ENCODE measurements at regions not wholly inside any gene's neighbourhood (a gene's known extent, or its start where the extent isn't known, plus 50 kb on each side); places are given as distances from the start of the nearest gene placed in this dataset.
"Not testable (repeated sequence)": the region's sequence is repeated elsewhere in the genome, so short reads cannot be mapped to it uniquely, and the experiment has no call there.

GRCh38 chr10:47619300-47620012 is 96.0 kb upstream of the AGAP9 start:
- H3K36me3 Mint-ChIP-seq (ENCODE audit: unreplicated experiment); H3K4me1 Mint-ChIP-seq (ENCODE audit: low read depth, unreplicated experiment); DNase-seq; H3K4me3 Mint-ChIP-seq (ENCODE audit: unreplicated experiment); H3K27me3 Mint-ChIP-seq (ENCODE audit: unreplicated experiment); H3K27ac Mint-ChIP-seq (ENCODE audit: unreplicated experiment); H3K9me3 Mint-ChIP-seq (ENCODE audit: unreplicated experiment): not testable (repeated sequence)

DNA sequence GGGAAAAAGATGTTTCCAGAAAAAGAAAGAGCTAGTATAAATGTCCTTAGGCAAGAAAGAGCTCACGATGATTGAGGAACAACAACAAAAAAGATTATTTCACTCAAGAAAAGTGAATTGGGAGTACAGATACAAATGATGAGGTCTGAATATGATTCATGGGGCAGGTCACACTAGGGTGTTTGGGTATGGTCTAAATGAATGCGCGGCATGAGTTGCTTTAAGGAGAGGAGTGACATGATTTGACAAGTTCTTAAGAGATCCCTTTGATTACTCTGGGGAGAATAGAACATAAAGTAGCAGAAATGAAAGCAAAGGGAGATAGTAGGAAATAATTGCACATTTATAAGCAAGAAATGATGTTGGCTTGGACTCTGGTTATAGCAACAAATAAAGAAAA is 85.9 kb upstream of the AGAP9 start:
- not testable (repeated sequence) for DNase-seq; H3K27me3 Mint-ChIP-seq (ENCODE audit: unreplicated experiment); H3K9me3 Mint-ChIP-seq (ENCODE audit: unreplicated experiment); H3K4me1 Mint-ChIP-seq (ENCODE audit: low read depth, unreplicated experiment); H3K36me3 Mint-ChIP-seq (ENCODE audit: unreplicated experiment); H3K27ac Mint-ChIP-seq (ENCODE audit: unreplicated experiment); H3K4me3 Mint-ChIP-seq (ENCODE audit: unreplicated experiment)

DNA sequence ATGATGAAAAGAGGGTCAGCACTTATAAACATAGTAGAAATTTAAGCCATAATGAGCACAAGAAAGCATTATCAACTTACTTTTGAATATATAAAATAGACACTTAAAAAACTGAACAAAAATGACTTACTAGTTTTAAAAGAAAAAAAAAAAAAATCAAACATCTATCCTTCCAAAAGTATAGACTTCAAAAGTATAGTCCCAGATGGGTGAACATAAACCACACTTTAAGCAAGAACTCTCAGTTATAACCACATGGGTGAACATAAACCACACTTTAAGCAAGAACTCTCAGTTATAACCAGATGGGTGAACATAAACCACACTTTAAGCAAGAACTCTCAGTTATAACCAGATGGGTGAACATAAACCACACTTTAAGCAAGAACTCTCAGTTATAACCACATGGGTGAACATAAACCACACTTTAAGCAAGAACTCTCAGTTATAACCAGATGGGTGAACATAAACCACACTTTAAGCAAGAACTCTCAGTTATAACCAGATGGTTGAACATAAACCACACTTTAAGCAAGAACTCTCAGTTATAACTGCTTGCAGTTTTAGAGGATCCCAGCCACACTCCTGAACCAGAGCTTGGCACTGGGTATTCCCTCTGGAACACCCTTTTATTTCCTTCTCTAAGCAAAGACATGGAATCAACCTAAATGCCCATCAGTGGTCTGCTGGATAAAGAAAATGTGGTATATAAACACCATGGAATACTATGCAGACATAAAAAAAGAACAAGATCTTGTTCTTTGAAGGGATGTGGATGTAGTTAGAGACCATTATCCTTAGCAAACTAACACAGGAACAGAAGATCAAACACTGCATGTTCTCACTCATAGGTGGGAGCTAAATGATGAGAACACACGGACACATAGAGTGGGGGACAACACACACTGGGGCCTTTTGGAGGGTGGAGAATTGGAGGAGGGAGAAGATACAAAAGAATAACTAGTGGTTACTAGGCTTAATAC is 82.6 kb upstream of the AGAP9 start:
- H3K4me3 Mint-ChIP-seq (ENCODE audit: unreplicated experiment); H3K36me3 Mint-ChIP-seq (ENCODE audit: unreplicated experiment): not testable (repeated sequence)

GRCh38 chr10:47600604-47601003 is 77.2 kb upstream of the AGAP9 start:
- not testable (repeated sequence) for H3K36me3 Mint-ChIP-seq (ENCODE audit: unreplicated experiment); H3K4me1 Mint-ChIP-seq (ENCODE audit: low read depth, unreplicated experiment); DNase-seq; H3K4me3 Mint-ChIP-seq (ENCODE audit: unreplicated experiment); H3K27me3 Mint-ChIP-seq (ENCODE audit: unreplicated experiment); H3K27ac Mint-ChIP-seq (ENCODE audit: unreplicated experiment); H3K9me3 Mint-ChIP-seq (ENCODE audit: unreplicated experiment)

More for the DNA sequence above, 82.6 kb upstream of the AGAP9 start:
- not testable (repeated sequence) for H3K27ac Mint-ChIP-seq (ENCODE audit: unreplicated experiment); H3K9me3 Mint-ChIP-seq (ENCODE audit: unreplicated experiment); DNase-seq; H3K4me1 Mint-ChIP-seq (ENCODE audit: low read depth, unreplicated experiment); H3K27me3 Mint-ChIP-seq (ENCODE audit: unreplicated experiment)

DNA sequence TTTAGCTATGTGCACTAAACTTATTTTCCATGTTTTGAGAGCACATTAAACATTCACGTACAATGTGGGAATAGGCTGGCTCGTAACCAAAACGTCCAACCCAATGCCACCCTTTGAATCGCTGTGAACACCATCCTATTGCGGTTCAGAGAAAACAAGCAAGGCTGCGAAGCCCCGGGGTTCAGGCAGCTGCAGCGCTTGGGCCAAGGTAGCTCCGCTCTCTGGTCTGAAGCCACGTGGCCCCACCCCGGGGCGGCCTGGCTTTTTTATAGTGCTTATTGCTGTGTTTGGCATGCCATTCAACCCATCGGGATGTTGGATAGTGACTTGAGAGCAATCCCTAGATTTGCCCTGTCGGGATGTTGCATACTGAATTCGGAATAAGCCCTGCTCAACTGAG is 76.7 kb upstream of the AGAP9 start:
- DNase-seq; H3K36me3 Mint-ChIP-seq (ENCODE audit: unreplicated experiment); H3K4me1 Mint-ChIP-seq (ENCODE audit: low read depth, unreplicated experiment); H3K4me3 Mint-ChIP-seq (ENCODE audit: unreplicated experiment); H3K27me3 Mint-ChIP-seq (ENCODE audit: unreplicated experiment); H3K27ac Mint-ChIP-seq (ENCODE audit: unreplicated experiment); H3K9me3 Mint-ChIP-seq (ENCODE audit: unreplicated experiment): not testable (repeated sequence)

- not testable (repeated sequence) for DNase-seq; H3K27ac Mint-ChIP-seq (ENCODE audit: unreplicated experiment); H3K4me1 Mint-ChIP-seq (ENCODE audit: low read depth, unreplicated experiment); H3K9me3 Mint-ChIP-seq (ENCODE audit: unreplicated experiment); H3K36me3 Mint-ChIP-seq (ENCODE audit: unreplicated experiment); H3K27me3 Mint-ChIP-seq (ENCODE audit: unreplicated experiment); H3K4me3 Mint-ChIP-seq (ENCODE audit: unreplicated experiment)
These were observed 76.2 kb upstream of the AGAP9 start for GRCh38 chr10:47599657-47600056.

- not testable (repeated sequence) for H3K27ac Mint-ChIP-seq (ENCODE audit: unreplicated experiment); DNase-seq; H3K36me3 Mint-ChIP-seq (ENCODE audit: unreplicated experiment); H3K9me3 Mint-ChIP-seq (ENCODE audit: unreplicated experiment); H3K27me3 Mint-ChIP-seq (ENCODE audit: unreplicated experiment); H3K4me1 Mint-ChIP-seq (ENCODE audit: low read depth, unreplicated experiment); H3K4me3 Mint-ChIP-seq (ENCODE audit: unreplicated experiment)
These were observed 70.4 kb upstream of the AGAP9 start for GRCh38 chr10:47593805-47594204.

DNA sequence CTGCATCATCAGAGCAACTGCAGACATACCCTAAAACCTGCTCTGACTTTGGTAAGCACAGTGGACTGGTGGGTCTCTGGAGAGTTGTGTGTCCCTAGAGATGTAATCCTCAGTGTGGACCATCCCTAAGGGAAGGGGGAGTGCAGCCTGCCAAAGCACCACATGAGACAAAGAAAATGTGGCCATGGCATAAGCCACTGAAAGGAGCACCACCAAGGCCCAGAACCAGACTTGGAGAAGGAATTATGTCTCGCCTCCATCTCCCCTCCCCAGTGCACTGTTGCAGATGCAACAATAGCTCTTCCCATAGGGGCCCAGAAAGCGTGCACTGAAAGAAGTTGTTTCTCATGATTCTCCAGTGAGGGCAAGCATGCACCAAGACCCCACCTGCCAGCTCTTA is 69.7 kb upstream of the AGAP9 start:
- H3K9me3 Mint-ChIP-seq (ENCODE audit: unreplicated experiment); H3K4me1 Mint-ChIP-seq (ENCODE audit: low read depth, unreplicated experiment); H3K4me3 Mint-ChIP-seq (ENCODE audit: unreplicated experiment); DNase-seq; H3K27me3 Mint-ChIP-seq (ENCODE audit: unreplicated experiment); H3K36me3 Mint-ChIP-seq (ENCODE audit: unreplicated experiment); H3K27ac Mint-ChIP-seq (ENCODE audit: unreplicated experiment): not testable (repeated sequence)

GRCh38 chr10:47590956-47591355 is 67.5 kb upstream of the AGAP9 start:
- H3K27me3 Mint-ChIP-seq (ENCODE audit: unreplicated experiment); H3K4me1 Mint-ChIP-seq (ENCODE audit: low read depth, unreplicated experiment); H3K27ac Mint-ChIP-seq (ENCODE audit: unreplicated experiment); DNase-seq; H3K4me3 Mint-ChIP-seq (ENCODE audit: unreplicated experiment); H3K36me3 Mint-ChIP-seq (ENCODE audit: unreplicated experiment); H3K9me3 Mint-ChIP-seq (ENCODE audit: unreplicated experiment): not testable (repeated sequence)

- DNase-seq; H3K27me3 Mint-ChIP-seq (ENCODE audit: unreplicated experiment); H3K36me3 Mint-ChIP-seq (ENCODE audit: unreplicated experiment); H3K27ac Mint-ChIP-seq (ENCODE audit: unreplicated experiment); H3K4me3 Mint-ChIP-seq (ENCODE audit: unreplicated experiment); H3K9me3 Mint-ChIP-seq (ENCODE audit: unreplicated experiment); H3K4me1 Mint-ChIP-seq (ENCODE audit: low read depth, unreplicated experiment): not testable (repeated sequence)
These were observed 67.1 kb upstream of the AGAP9 start for GRCh38 chr10:47590534-47590933.

DNA sequence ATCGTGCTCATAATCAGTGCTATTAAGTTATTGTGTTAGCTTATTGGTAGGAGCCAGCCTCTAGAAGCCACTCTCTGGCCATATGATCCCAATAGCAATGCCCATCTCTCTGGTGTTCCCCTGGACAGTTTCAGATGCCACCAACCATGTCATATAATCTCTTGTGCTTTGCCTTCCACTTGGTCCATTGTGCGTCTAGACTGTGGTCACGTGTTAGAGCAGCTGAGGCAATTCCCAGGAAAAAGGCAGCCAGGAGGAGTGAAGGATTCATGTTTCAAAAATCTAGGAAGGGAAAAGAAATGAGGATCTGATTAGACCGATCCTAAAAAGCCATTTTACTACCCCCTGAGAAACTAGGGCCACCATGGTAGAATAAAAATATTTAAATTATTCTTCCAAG is 58.6 kb upstream of the AGAP9 start:
- not testable (repeated sequence) for DNase-seq; H3K4me3 Mint-ChIP-seq (ENCODE audit: unreplicated experiment); H3K36me3 Mint-ChIP-seq (ENCODE audit: unreplicated experiment); H3K4me1 Mint-ChIP-seq (ENCODE audit: low read depth, unreplicated experiment); H3K9me3 Mint-ChIP-seq (ENCODE audit: unreplicated experiment); H3K27me3 Mint-ChIP-seq (ENCODE audit: unreplicated experiment); H3K27ac Mint-ChIP-seq (ENCODE audit: unreplicated experiment)

DNA sequence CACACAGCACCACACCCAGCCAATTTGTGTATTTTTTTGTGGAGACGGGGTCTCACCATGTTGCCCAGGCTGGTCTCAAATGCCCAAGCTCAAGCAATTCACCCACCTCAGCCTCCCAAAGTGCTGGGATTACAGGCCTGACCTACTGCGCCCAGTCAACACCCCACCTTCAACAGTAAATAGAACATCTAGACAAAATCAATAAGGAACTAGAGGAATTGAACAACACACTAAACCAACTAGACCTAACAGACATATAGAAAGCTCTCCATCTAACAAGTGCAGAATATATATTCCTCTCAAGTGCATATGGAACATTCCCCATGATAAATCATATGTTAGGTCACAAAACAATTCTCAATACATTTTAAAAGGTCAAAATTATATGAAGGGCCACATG is 56.6 kb upstream of the AGAP9 start:
- H3K4me1 Mint-ChIP-seq (ENCODE audit: low read depth, unreplicated experiment); H3K27ac Mint-ChIP-seq (ENCODE audit: unreplicated experiment); H3K36me3 Mint-ChIP-seq (ENCODE audit: unreplicated experiment); DNase-seq; H3K9me3 Mint-ChIP-seq (ENCODE audit: unreplicated experiment); H3K27me3 Mint-ChIP-seq (ENCODE audit: unreplicated experiment); H3K4me3 Mint-ChIP-seq (ENCODE audit: unreplicated experiment): not testable (repeated sequence)
